IPS-NIHi7 (cell line): ENCODE measurements at regions not wholly inside any gene's neighbourhood (a gene's known extent, or its start where the extent isn't known, plus 50 kb on each side); places are given as distances from the start of the nearest gene placed in this dataset.
"Not testable (repeated sequence)": the region's sequence is repeated elsewhere in the genome, so short reads cannot be mapped to it uniquely, and the experiment has no call there.

ENCODE experiments used
- DNase-seq: peaks from one replicate; pipeline ENCODE4 v3.0.0; 2012; ENCODE audit warnings: mixed read lengths; ENCODE audit errors: extremely low spot score

- DNase-seq = no peak
Observed at GRCh38 chr1:88333086-88333695, 350.9 kb upstream of the PKN2 start.

- no peak for DNase-seq
Observed at GRCh38 chr1:88341447-88341846, 342.6 kb upstream of the PKN2 start.

GRCh38 chr1:88342081-88342480, 342.0 kb upstream of the PKN2 start:
- DNase-seq = not testable (repeated sequence)

GRCh38 chr1:88350648-88351047, 333.4 kb upstream of the PKN2 start:
- DNase-seq = no peak

GRCh38 chr1:88351960-88352359, 332.1 kb upstream of the PKN2 start:
- DNase-seq = no peak

GRCh38 chr1:88354256-88354655, 329.8 kb upstream of the PKN2 start:
- no peak for DNase-seq

GRCh38 chr1:88357729-88358128, 326.3 kb upstream of the PKN2 start:
- no peak for DNase-seq

GRCh38 chr1:88371436-88372023, 312.5 kb upstream of the PKN2 start:
- no peak for DNase-seq

GRCh38 chr1:88375977-88376376, 308.1 kb upstream of the PKN2 start:
- no peak for DNase-seq

- no peak for DNase-seq
Observed at GRCh38 chr1:88376421-88376820, 307.7 kb upstream of the PKN2 start.

GRCh38 chr1:88378560-88378959, 305.5 kb upstream of the PKN2 start:
- no peak for DNase-seq

GRCh38 chr1:88394958-88395357, 289.1 kb upstream of the PKN2 start:
- DNase-seq = no peak

GRCh38 chr1:88398338-88398737, 285.7 kb upstream of the PKN2 start:
- no peak for DNase-seq

GRCh38 chr1:88399690-88400089, 284.4 kb upstream of the PKN2 start:
- no peak for DNase-seq

- DNase-seq = no peak
Observed at GRCh38 chr1:88401313-88401712, 282.8 kb upstream of the PKN2 start.

GRCh38 chr1:88404582-88404981, 279.5 kb upstream of the PKN2 start:
- DNase-seq = no peak

GRCh38 chr1:88407248-88407647, 276.8 kb upstream of the PKN2 start:
- no peak for DNase-seq

- no peak for DNase-seq
Observed at GRCh38 chr1:88421997-88422396, 262.1 kb upstream of the PKN2 start.

GRCh38 chr1:88433556-88433955, 250.5 kb upstream of the PKN2 start:
- DNase-seq = no peak

- DNase-seq = no peak
Observed at GRCh38 chr1:88434836-88435235, 249.2 kb upstream of the PKN2 start.

- DNase-seq = no peak
Observed at GRCh38 chr1:88441022-88441421, 243.1 kb upstream of the PKN2 start.

GRCh38 chr1:88451856-88452255, 232.2 kb upstream of the PKN2 start:
- no peak for DNase-seq

- DNase-seq = no peak
Observed at GRCh38 chr1:88453295-88453694, 230.8 kb upstream of the PKN2 start.

GRCh38 chr1:88454781-88455180, 229.3 kb upstream of the PKN2 start:
- DNase-seq = no peak
